Testis (tissue), 2 donors: ENCODE measurements at regions not wholly inside any gene's neighbourhood (a gene's known extent, or its start where the extent isn't known, plus 50 kb on each side); places are given as distances from the start of the nearest gene placed in this dataset.

Source experiments
- CTCF ChIP-seq, 3 experiments: fragments of 450-650 bp in 2 of 3; fragments of 200-600 bp in 1 of 3; sonication (generic) in 1 of 3; IDR thresholded peaks; one replicate each; pipeline ENCODE4 v1.5.1; 2016 to 2019; ENCODE audit warnings: antibody characterized with exemption in 3 of 3, mild to moderate bottlenecking in 2 of 3, moderate library complexity in 1 of 3
- POLR2A ChIP-seq: fragments of 450-650 bp; IDR thresholded peaks from one replicate; pipeline ENCODE4 v1.6.1; 2017; ENCODE audit warnings: antibody characterized with exemption, mild to moderate bottlenecking, moderate library complexity

- TF ChIP-seq CTCF (IDR thresholded peaks at IDR 0.05) (no peak), POLR2A (no peak)
Observed at GRCh38 chr5:164581889-164582288, 1076.5 kb downstream of the MAT2B start.
